ENCODE measurements at regions not wholly inside any gene's neighbourhood (a gene's known extent, or its start where the extent isn't known, plus 50 kb on each side); places are given as distances from the start of the nearest gene placed in this dataset.
"Not testable (repeated sequence)": the region's sequence is repeated elsewhere in the genome, so short reads cannot be mapped to it uniquely, and the experiment has no call there.

DNA sequence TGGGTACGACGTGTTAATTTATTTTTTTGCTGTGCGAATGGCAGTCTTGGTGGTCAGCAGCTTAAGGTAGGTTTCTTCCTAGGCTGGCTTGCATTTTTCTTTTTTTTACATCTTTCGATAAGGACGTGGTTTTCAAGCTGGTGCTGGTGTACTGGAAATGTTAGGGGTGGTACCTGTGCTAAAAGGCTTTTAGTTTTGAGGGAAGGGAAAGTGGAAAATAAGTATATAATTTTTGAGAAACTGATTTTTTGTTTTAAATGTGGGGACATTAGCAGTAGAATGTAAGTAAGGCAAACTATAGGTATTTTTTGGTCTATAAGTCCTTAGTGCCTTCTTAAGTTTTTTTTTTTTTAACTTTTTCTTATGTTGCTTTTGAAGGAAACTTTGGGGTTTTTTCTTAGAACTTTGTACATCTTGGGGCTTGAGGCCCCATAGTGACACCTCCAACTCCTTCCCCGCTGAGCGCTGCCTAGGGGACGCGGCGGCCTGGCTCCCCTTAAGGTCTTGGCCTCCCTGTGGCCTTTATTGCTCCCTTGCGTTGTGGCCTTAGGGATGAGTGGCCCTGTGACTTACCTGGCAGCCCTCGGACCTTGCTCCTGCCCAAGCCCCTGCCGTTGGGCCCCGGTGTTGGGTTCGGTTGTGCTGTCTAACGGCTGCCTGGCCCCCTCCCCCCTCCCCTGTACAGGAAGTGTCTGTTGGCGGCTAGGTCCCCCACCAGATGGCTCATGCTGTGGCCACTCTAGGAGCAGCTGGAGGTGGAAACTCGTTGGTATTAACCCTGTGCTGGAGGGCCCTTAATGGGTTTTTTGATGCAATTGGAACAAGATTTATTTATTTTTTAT lies 88.0 kb upstream of the RPRML start:
- DNase-seq, result peak; percentile 79 to 84
- H3K9me3 ChIP-seq, result no peaks in the 10 kb centered on the region
- peak overlapping the region; percentile 86 to 90 for H3K4me3 ChIP-seq
- TF ChIP-seq, protein P1, sequence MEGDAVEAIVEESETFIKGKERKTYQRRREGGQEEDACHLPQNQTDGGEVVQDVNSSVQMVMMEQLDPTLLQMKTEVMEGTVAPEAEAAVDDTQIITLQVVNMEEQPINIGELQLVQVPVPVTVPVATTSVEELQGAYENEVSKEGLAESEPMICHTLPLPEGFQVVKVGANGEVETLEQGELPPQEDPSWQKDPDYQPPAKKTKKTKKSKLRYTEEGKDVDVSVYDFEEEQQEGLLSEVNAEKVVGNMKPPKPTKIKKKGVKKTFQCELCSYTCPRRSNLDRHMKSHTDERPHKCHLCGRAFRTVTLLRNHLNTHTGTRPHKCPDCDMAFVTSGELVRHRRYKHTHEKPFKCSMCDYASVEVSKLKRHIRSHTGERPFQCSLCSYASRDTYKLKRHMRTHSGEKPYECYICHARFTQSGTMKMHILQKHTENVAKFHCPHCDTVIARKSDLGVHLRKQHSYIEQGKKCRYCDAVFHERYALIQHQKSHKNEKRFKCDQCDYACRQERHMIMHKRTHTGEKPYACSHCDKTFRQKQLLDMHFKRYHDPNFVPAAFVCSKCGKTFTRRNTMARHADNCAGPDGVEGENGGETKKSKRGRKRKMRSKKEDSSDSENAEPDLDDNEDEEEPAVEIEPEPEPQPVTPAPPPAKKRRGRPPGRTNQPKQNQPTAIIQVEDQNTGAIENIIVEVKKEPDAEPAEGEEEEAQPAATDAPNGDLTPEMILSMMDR (IDR thresholded peaks at IDR 0.05), result peak in 1 of 2 experiments; percentile 13
- H3K36me3 ChIP-seq, result peaks cover 0 to 8% (median 0%) of the 10 kb centered on the region in 3 donors
- H3K27ac ChIP-seq, result peak overlapping the region; percentile 87 to 89
- intact Hi-C loops (cut with DNase I; ENCODE audit: low total_unique reads), result no loop called here
- peaks cover 0 to 5% (median 4%) of the 10 kb centered on the region in 4 donors for H3K4me1 ChIP-seq
- no peaks in the 10 kb centered on the region for H3K27me3 ChIP-seq

DNA sequence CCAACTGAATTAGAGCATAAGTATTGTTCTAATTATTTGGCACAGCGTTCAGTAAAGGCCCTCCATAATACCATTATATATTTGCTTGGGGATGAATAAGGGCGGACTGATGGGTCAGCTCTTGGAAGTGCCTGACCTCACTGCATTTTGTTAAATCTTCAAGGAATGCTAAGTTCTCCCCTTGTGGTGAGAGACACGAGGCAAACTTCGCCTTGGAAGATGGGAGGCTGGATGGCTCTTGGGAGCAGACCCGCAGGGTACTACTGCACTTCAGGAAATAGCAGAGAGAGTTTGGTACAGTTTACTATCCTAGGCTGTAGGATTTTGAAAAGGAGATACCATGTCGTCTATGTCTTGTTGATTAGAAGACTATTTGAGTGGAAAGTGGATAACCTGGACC lies 87.0 kb upstream of the RPRML start:
- intact Hi-C loops (cut with DNase I; ENCODE audit: low total_unique reads), result no loop called here
- TF ChIP-seq, protein P1 (IDR thresholded peaks at IDR 0.05), result no peak
- DNase-seq, result no peak

DNA sequence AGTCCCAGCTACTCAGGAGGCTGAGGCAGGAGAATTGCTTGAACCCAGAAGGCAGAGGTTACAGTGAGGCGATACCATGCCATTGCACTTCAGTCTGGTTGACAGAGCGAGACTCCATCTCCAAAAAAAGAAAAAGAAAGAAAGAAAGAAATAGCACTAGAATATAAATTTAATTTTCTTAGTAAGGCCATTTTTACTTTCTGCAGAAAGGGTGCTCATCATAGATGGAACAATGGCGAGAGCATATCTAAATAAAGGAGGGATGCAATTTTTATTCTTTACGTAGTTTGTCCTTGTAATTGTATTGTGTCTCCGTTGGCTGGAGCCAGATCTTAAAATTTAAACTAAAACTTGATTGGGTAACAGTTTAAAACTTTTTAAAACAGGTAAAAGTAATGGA lies 85.6 kb upstream of the RPRML start:
- DNase-seq, result no peak
- Histone ChIP-seq H3K36me3 (peaks cover 0 to 8% (median 0%) of the 10 kb centered on the region in 3 donors), H3K4me1 (peaks cover 0 to 5% (median 4%) of the 10 kb centered on the region in 4 donors), H3K4me3 (no peak overlapping the region), H3K27me3 (no peaks in the 10 kb centered on the region), H3K27ac (no peak overlapping the region), H3K9me3 (no peaks in the 10 kb centered on the region)
- TF ChIP-seq, protein P1 (IDR thresholded peaks at IDR 0.05), result no peak
- intact Hi-C loops (cut with DNase I; ENCODE audit: low total_unique reads), result no loop called here

More for the DNA sequence above, 87.0 kb upstream of the RPRML start:
- Histone ChIP-seq H3K9me3 (no peaks in the 10 kb centered on the region), H3K4me3 (no peak overlapping the region), H3K27me3 (no peaks in the 10 kb centered on the region), H3K36me3 (peaks cover 0 to 8% (median 0%) of the 10 kb centered on the region in 3 donors), H3K27ac (no peak overlapping the region), H3K4me1 (peaks cover 0 to 5% (median 4%) of the 10 kb centered on the region in 4 donors)

DNA sequence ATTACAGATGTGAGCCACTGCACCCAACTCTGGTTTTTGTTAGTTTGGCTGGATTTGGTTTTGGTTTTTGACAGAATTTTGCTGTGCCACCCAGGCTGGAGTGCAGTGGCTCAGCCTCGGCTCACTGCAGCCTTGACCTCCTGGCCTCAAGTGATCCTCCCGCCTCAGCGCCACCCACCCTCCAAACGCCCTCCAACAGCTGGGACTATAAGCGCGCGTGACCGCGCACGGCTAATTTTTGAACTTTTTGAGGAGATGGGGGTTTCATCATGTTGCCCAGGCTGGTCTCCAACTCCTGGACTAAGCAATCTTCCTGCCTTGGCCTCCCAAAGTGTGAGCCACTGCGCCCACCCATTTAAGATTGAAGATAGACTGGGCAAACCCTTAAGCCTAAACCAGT lies 84.4 kb upstream of the RPRML start:
- peaks cover 0 to 8% (median 0%) of the 10 kb centered on the region in 3 donors for H3K36me3 ChIP-seq
- intact Hi-C loops (cut with DNase I; ENCODE audit: low total_unique reads), result no loop called here
- DNase-seq, result no peak
- TF ChIP-seq, protein P1 (IDR thresholded peaks at IDR 0.05), result no peak
- H3K9me3 ChIP-seq, result no peaks in the 10 kb centered on the region
- no peak overlapping the region for H3K4me3 ChIP-seq
- H3K27ac ChIP-seq, result no peak overlapping the region
- peaks cover 0 to 5% (median 4%) of the 10 kb centered on the region in 4 donors for H3K4me1 ChIP-seq
- no peaks in the 10 kb centered on the region for H3K27me3 ChIP-seq

DNA sequence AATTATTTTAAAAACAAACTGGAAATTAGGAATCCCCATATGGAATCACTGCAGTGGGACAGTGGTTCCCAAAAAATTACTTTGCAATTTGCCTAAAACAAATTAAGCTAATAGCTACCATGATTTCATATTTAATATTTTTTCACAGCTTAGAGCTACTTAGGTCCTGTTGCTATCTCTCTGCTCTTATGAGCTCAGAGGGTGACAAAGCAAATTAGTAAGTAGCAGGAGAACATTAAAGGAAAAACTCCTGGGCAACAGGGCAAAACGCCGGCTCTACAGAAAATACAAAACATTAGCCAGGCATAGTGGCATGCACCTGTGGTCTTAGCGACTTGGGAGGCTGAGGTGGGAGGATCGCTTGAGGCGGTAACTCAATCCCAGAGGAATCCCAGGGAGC lies 83.8 kb upstream of the RPRML start:
- H3K27me3 ChIP-seq; DNase-seq; H3K4me1 ChIP-seq; H3K9me3 ChIP-seq; H3K4me3 ChIP-seq; H3K27ac ChIP-seq; H3K36me3 ChIP-seq; intact Hi-C loops (cut with DNase I; ENCODE audit: low total_unique reads): not testable (repeated sequence)

DNA sequence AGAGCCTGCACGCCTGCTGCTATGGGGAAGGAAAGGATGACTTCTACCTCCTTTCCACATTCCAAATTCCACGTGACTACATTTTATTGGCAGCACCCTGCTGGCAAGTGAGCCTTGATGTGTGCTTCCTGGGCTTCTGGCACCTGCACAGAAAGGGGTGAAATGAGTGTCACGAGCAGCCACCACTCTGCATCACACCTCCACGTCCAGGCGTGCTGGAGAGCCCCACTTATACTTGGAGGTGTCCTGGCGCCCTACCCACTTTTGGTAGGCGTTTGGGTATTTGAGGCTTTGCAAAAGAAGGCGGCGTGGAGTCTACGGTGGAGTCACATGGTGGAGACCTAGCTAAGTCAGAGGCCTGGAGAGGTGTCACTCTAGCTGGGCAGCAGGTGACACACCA lies 81.0 kb upstream of the RPRML start:
- H3K36me3 ChIP-seq, result peaks cover 14 to 25% (median 14%) of the 10 kb centered on the region in 3 donors
- H3K27me3 ChIP-seq; H3K4me3 ChIP-seq; H3K4me1 ChIP-seq; intact Hi-C loops (cut with DNase I; ENCODE audit: low total_unique reads); H3K27ac ChIP-seq; DNase-seq; H3K9me3 ChIP-seq: not testable (repeated sequence)
